ENCODE measurements at regions not wholly inside any gene's neighbourhood (a gene's known extent, or its start where the extent isn't known, plus 50 kb on each side); places are given as distances from the start of the nearest gene placed in this dataset.

DNA sequence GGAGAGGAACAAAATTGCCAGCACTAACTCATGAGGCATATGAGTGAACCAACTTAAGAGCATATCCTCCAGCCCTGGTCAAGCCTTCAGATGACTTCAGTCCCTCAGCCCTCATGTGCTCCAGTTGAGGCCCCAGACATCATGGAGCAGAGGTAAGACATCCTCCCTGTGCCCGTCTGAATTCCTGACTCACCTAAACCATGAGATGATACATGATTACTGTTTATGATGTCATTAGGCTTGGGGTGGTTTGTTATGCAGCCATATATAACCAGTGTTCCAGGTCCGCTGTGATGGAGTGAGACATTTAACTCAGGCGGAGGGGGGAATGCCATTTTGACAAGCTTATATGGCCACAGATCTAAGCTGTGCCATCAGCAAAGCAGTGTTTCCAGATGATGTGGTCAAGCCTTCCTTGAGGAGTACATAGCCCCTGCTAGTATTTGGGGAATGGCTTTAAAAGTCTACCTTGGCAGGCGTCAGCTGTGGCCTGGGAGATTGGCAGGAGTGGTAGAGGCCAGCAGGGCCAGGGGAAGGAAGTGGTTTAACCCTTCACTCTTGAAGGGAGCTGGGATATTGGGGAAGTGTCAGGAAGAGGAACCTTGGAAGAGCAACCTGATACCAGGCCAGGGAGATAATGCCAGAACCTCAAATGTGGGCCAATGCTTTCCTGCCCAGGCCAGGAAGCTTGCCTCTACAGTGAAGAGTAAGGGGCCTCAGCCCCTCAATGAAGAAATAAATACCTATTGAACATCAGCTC is 343.0 kb upstream of the PODXL start:
- Histone ChIP-seq H3K4me2 (ENCODE audit: low read length) (no peak overlapping the region), H3K79me2 (ENCODE audit: insufficient read depth, low read length) (no peaks in the 10 kb centered on the region), H3K27me3 (ENCODE audit: insufficient read depth, low read length) (no peaks in the 10 kb centered on the region), H3K9ac (ENCODE audit: low read length) (no peak overlapping the region), H3K4me3 (ENCODE audit: low read depth, low read length, poor library complexity, severe bottlenecking) (no peak overlapping the region), H3K9me3 (ENCODE audit: low read length) (0 out of 2 replicates have a peak, but pooled peaks cover 3% of the 10 kb centered on the region), H3F3A (ENCODE audit: insufficient read depth, low read length) (no peaks in the 10 kb centered on the region), H3K9me2 (ENCODE audit: low read depth, low read length) (no peaks in the 10 kb centered on the region), H3K36me3 (ENCODE audit: insufficient read depth, low read length) (no peaks in the 10 kb centered on the region), H4K20me1 (ENCODE audit: insufficient read depth, low read length) (no peaks in the 10 kb centered on the region), H2AFZ (ENCODE audit: low read length) (no peak overlapping the region), H3K4me1 (ENCODE audit: insufficient read depth, low read length, severe bottlenecking) (no peaks in the 10 kb centered on the region), H3K27ac (ENCODE audit: low read depth, low read length, poor library complexity, severe bottlenecking) (no peak overlapping the region)
- TF ChIP-seq, protein P1, sequence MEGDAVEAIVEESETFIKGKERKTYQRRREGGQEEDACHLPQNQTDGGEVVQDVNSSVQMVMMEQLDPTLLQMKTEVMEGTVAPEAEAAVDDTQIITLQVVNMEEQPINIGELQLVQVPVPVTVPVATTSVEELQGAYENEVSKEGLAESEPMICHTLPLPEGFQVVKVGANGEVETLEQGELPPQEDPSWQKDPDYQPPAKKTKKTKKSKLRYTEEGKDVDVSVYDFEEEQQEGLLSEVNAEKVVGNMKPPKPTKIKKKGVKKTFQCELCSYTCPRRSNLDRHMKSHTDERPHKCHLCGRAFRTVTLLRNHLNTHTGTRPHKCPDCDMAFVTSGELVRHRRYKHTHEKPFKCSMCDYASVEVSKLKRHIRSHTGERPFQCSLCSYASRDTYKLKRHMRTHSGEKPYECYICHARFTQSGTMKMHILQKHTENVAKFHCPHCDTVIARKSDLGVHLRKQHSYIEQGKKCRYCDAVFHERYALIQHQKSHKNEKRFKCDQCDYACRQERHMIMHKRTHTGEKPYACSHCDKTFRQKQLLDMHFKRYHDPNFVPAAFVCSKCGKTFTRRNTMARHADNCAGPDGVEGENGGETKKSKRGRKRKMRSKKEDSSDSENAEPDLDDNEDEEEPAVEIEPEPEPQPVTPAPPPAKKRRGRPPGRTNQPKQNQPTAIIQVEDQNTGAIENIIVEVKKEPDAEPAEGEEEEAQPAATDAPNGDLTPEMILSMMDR (IDR thresholded peaks at IDR 0.05; ENCODE audit: low read length), result no peak
- no peak for TF ChIP-seq EZH2 (IDR thresholded peaks at IDR 0.05; ENCODE audit: borderline replicate concordance, low read length)

DNA sequence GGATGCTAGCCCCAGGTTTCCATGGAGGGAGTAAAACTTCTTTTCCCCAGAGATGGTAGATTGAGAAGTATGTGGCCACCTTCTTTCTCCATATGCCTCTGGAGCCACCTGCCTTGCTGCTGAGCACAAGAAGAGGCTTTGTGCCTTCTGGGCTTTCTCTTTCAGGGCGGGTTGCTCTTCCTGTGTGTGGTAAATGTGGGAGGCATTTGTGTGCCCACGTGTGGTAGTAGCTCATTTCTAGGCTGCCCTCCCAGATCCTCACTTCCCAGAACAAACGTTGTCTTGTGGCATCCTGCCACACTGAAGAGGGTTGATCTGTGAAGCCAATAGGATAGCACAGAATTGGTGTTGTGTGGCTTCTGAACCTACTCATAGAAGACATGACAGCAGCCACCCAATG is 342.0 kb upstream of the PODXL start:
- Histone ChIP-seq H3K4me1 (ENCODE audit: insufficient read depth, low read length, severe bottlenecking) (no peaks in the 10 kb centered on the region), H2AFZ (ENCODE audit: low read length) (no peak overlapping the region), H3K27me3 (ENCODE audit: insufficient read depth, low read length) (no peaks in the 10 kb centered on the region), H3K4me2 (ENCODE audit: low read length) (no peak overlapping the region), H3K4me3 (ENCODE audit: low read depth, low read length, poor library complexity, severe bottlenecking) (no peak overlapping the region), H3K79me2 (ENCODE audit: insufficient read depth, low read length) (no peaks in the 10 kb centered on the region), H4K20me1 (ENCODE audit: insufficient read depth, low read length) (no peaks in the 10 kb centered on the region), H3K36me3 (ENCODE audit: insufficient read depth, low read length) (no peaks in the 10 kb centered on the region), H3K9ac (ENCODE audit: low read length) (no peak overlapping the region), H3K9me3 (ENCODE audit: low read length) (0 out of 2 replicates have a peak, but pooled peaks cover 2% of the 10 kb centered on the region), H3K9me2 (ENCODE audit: low read depth, low read length) (no peaks in the 10 kb centered on the region), H3K27ac (ENCODE audit: low read depth, low read length, poor library complexity, severe bottlenecking) (no peak overlapping the region), H3F3A (ENCODE audit: insufficient read depth, low read length) (no peaks in the 10 kb centered on the region)
- TF ChIP-seq, protein P1 (IDR thresholded peaks at IDR 0.05; ENCODE audit: low read length), result no peak
- TF ChIP-seq EZH2 (IDR thresholded peaks at IDR 0.05; ENCODE audit: borderline replicate concordance, low read length), result no peak

DNA sequence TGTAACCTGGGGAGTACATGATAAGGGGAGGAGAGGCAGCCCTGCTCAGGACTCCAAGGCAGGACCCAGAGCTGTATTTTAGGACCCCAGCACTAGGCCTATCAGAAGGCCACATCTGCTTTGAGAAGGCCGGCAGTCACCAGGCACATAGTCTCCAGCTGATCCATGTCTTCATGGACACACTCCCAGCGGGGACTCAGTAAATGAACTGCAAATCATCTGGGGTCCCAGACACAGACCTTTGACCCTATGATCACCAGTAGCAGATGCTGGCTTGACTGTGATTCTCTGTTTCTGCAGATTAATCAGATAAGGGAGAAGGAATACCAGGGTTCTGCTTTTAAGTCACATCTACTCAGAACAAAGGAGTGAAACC is 341.4 kb upstream of the PODXL start:
- no peaks in the 10 kb centered on the region for H3K4me1 ChIP-seq (ENCODE audit: insufficient read depth, low read length, severe bottlenecking)
- H3K9me2 ChIP-seq (ENCODE audit: low read depth, low read length), result no peaks in the 10 kb centered on the region
- no peak overlapping the region for H3K27ac ChIP-seq (ENCODE audit: low read depth, low read length, poor library complexity, severe bottlenecking)
- no peak overlapping the region for H2AFZ ChIP-seq (ENCODE audit: low read length)
- no peaks in the 10 kb centered on the region for H3F3A ChIP-seq (ENCODE audit: insufficient read depth, low read length)
- H3K36me3 ChIP-seq (ENCODE audit: insufficient read depth, low read length), result no peaks in the 10 kb centered on the region
- H3K79me2 ChIP-seq (ENCODE audit: insufficient read depth, low read length), result no peaks in the 10 kb centered on the region
- no peak overlapping the region for H3K9ac ChIP-seq (ENCODE audit: low read length)
- no peaks in the 10 kb centered on the region for H3K9me3 ChIP-seq (ENCODE audit: low read length)
- no peak for TF ChIP-seq EZH2 (IDR thresholded peaks at IDR 0.05; ENCODE audit: borderline replicate concordance, low read length)
- TF ChIP-seq, protein P1 (IDR thresholded peaks at IDR 0.05; ENCODE audit: low read length), result no peak
- H3K4me2 ChIP-seq (ENCODE audit: low read length), result no peak overlapping the region
- no peak overlapping the region for H3K4me3 ChIP-seq (ENCODE audit: low read depth, low read length, poor library complexity, severe bottlenecking)
- H3K27me3 ChIP-seq (ENCODE audit: insufficient read depth, low read length), result no peaks in the 10 kb centered on the region
- no peaks in the 10 kb centered on the region for H4K20me1 ChIP-seq (ENCODE audit: insufficient read depth, low read length)
